ENCODE measurements at regions not wholly inside any gene's neighbourhood (a gene's known extent, or its start where the extent isn't known, plus 50 kb on each side); places are given as distances from the start of the nearest gene placed in this dataset.

DNA sequence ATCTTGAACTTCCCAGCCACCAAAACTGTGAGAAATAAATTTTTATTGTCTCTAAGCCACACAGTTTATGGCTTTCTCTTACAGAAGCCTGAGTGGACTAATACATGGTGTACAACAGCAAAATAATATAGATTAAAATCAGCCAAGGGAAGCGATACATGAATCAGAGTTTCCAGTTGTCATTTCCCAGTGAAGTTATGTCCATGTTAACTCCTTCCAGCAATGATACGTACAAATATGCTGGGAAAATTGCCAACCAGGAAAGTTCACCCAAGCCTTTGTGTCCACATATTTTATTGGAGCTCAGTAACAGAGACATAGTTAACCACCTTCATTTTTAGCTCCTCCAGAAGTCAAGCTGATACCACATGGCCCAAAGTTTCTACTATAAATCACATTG, 280.9 kb upstream of the KCNMB2 start:
- Mint-ChIP-seq H3K27ac (ENCODE audit: low read depth, unreplicated experiment) (peak overlapping the region; percentile 39), H3K27me3 (ENCODE audit: insufficient read depth, unreplicated experiment) (no peaks in the 10 kb centered on the region), H3K4me1 (ENCODE audit: insufficient read depth, unreplicated experiment) (peaks cover 10% of the 10 kb centered on the region), H3K36me3 (ENCODE audit: insufficient read depth, unreplicated experiment) (no peaks in the 10 kb centered on the region), H3K4me3 (ENCODE audit: unreplicated experiment) (no peak overlapping the region), H3K9me3 (ENCODE audit: unreplicated experiment) (no peaks in the 10 kb centered on the region)
- ChIA-PET POLR2A (interaction anchor here (0.5 to 1.4 kb wide), 4 partner anchors 11 to 599 kb away, joined by 3 to 4 read pairs (median 4); no protein-coding TSS in a partner anchor), CTCF (no interaction called here)
- BruUV-seq (replicated peaks): no TSS peak
- peak; percentile 30 for DNase-seq (ENCODE audit: unreplicated experiment)
- intact Hi-C loops (cut with micrococcal nuclease): no loop called here
- TF ChIP-seq, protein P1, sequence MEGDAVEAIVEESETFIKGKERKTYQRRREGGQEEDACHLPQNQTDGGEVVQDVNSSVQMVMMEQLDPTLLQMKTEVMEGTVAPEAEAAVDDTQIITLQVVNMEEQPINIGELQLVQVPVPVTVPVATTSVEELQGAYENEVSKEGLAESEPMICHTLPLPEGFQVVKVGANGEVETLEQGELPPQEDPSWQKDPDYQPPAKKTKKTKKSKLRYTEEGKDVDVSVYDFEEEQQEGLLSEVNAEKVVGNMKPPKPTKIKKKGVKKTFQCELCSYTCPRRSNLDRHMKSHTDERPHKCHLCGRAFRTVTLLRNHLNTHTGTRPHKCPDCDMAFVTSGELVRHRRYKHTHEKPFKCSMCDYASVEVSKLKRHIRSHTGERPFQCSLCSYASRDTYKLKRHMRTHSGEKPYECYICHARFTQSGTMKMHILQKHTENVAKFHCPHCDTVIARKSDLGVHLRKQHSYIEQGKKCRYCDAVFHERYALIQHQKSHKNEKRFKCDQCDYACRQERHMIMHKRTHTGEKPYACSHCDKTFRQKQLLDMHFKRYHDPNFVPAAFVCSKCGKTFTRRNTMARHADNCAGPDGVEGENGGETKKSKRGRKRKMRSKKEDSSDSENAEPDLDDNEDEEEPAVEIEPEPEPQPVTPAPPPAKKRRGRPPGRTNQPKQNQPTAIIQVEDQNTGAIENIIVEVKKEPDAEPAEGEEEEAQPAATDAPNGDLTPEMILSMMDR (IDR thresholded peaks at IDR 0.05; ENCODE audit: unreplicated experiment): no peak

DNA sequence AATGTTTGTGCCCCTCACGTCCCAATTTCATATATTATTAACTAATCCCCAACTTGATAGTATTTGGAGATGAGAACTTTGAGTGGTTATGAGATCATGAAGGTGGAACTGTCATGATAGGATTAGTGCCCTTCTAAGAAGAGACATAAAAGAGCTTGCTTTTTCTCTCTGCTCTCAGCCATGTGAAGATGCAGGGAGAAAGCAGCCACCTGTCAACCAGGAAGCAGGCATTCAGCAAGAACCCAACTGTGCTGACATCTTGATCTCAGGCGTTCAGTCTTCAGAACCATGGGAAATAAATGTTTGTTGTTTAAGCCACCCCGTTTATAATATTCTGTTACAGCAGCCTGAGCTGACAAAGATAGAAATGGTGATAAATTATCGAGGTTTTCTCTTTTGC, 278.7 kb upstream of the KCNMB2 start:
- no peaks in the 10 kb centered on the region for H3K36me3 Mint-ChIP-seq (ENCODE audit: insufficient read depth, unreplicated experiment)
- no peak overlapping the region for H3K27ac Mint-ChIP-seq (ENCODE audit: low read depth, unreplicated experiment)
- DNase-seq (ENCODE audit: unreplicated experiment): no peak
- BruUV-seq (replicated peaks): no TSS peak
- no peaks in the 10 kb centered on the region for H3K27me3 Mint-ChIP-seq (ENCODE audit: insufficient read depth, unreplicated experiment)
- TF ChIP-seq, protein P1 (IDR thresholded peaks at IDR 0.05; ENCODE audit: unreplicated experiment): no peak
- no peaks in the 10 kb centered on the region for H3K9me3 Mint-ChIP-seq (ENCODE audit: unreplicated experiment)
- intact Hi-C loops (cut with micrococcal nuclease): no loop called here
- H3K4me1 Mint-ChIP-seq (ENCODE audit: insufficient read depth, unreplicated experiment): peaks cover 10% of the 10 kb centered on the region
- no peak overlapping the region for H3K4me3 Mint-ChIP-seq (ENCODE audit: unreplicated experiment)
- CTCF ChIA-PET: no interaction called here
- POLR2A ChIA-PET: no interaction called here

DNA sequence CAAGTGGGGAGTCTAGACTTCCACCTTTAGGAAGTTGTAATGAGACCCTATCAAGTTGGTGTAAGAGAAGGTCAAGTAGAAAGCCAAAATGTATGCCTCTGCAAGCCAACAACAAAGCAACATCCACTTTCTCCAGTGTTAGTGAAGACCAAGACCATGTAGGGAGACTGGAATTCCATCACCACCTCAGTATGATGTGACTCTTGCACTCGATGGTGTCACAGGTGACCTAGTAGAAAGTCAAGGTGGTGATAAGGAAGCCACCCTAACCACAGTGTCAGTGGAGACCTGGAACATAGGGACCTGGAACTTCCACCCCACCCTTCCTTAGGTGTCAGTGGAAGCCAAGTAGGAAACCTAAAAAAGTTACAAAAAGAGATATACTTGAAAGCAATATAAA, 278.1 kb upstream of the KCNMB2 start:
- TF ChIP-seq, protein P1 (IDR thresholded peaks at IDR 0.05; ENCODE audit: unreplicated experiment): no peak
- intact Hi-C loops (cut with micrococcal nuclease): no loop called here
- no peak overlapping the region for H3K4me3 Mint-ChIP-seq (ENCODE audit: unreplicated experiment)
- ChIA-PET POLR2A (no interaction called here), CTCF (no interaction called here)
- no peaks in the 10 kb centered on the region for H3K9me3 Mint-ChIP-seq (ENCODE audit: unreplicated experiment)
- no peaks in the 10 kb centered on the region for H3K36me3 Mint-ChIP-seq (ENCODE audit: insufficient read depth, unreplicated experiment)
- DNase-seq (ENCODE audit: unreplicated experiment): no peak
- H3K27me3 Mint-ChIP-seq (ENCODE audit: insufficient read depth, unreplicated experiment): no peaks in the 10 kb centered on the region
- peaks cover 10% of the 10 kb centered on the region for H3K4me1 Mint-ChIP-seq (ENCODE audit: insufficient read depth, unreplicated experiment)
- no TSS peak for BruUV-seq (replicated peaks)
- H3K27ac Mint-ChIP-seq (ENCODE audit: low read depth, unreplicated experiment): no peak overlapping the region

DNA sequence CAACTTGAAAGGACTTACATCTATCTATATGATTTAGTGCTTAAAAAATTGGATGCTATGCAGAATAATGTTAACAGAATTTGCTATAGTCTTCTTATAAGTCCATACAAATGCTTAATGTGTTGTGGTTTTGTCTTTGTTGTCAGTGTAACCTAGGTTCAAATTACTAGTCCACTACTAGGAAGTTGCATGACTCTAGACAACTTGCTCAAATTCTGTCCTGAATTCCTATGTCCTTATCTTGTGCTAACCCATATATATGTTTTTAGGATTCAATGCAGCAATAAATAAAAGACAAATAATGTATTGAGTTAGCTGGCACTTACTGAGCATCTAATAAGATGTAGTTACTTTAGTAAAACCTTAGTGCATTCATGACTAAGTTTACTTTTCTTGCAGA, 276.5 kb upstream of the KCNMB2 start:
- TF ChIP-seq, protein P1 (IDR thresholded peaks at IDR 0.05; ENCODE audit: unreplicated experiment): no peak
- H3K4me1 Mint-ChIP-seq (ENCODE audit: insufficient read depth, unreplicated experiment): peaks cover 10% of the 10 kb centered on the region
- H3K27ac Mint-ChIP-seq (ENCODE audit: low read depth, unreplicated experiment): no peak overlapping the region
- BruUV-seq (replicated peaks): no TSS peak
- ChIA-PET CTCF (no interaction called here), POLR2A (no interaction called here)
- no peak overlapping the region for H3K4me3 Mint-ChIP-seq (ENCODE audit: unreplicated experiment)
- H3K9me3 Mint-ChIP-seq (ENCODE audit: unreplicated experiment): no peaks in the 10 kb centered on the region
- no peaks in the 10 kb centered on the region for H3K27me3 Mint-ChIP-seq (ENCODE audit: insufficient read depth, unreplicated experiment)
- intact Hi-C loops (cut with micrococcal nuclease): no loop called here
- H3K36me3 Mint-ChIP-seq (ENCODE audit: insufficient read depth, unreplicated experiment): no peaks in the 10 kb centered on the region
- no peak for DNase-seq (ENCODE audit: unreplicated experiment)
